HG02610 (cell line): ENCODE measurements at regions not wholly inside any gene's neighbourhood (a gene's known extent, or its start where the extent isn't known, plus 50 kb on each side); places are given as distances from the start of the nearest gene placed in this dataset.
"Not testable (repeated sequence)": the region's sequence is repeated elsewhere in the genome, so short reads cannot be mapped to it uniquely, and the experiment has no call there.

ENCODE experiments used
- ATAC-seq: cut with Tn5 transposase; IDR thresholded peaks from one replicate; pipeline ENCODE4 v1.9.1; 2021; ENCODE audit warnings: mild to moderate bottlenecking, moderate library complexity; ENCODE audit not compliant: unreplicated experiment

DNA sequence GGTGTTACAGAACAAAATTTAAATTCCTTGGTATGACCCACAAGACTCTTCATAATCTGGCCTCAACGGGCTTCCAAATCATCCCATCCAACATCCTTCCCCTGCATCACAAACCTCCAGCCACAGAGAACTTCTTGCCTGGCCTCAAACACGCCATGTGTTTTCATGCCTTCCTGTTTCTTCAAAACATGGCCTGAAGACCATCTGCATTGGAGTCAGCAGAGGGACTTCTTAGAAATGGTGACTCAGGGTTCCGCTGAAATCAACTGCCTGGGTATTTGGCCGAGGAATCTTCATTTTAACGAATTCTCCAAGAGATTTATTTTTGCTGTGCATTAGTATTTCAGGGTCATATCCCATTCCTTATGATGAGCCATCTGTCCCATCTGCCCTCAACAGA is 138.1 kb upstream of the RAP2B start:
- no peak for ATAC-seq

DNA sequence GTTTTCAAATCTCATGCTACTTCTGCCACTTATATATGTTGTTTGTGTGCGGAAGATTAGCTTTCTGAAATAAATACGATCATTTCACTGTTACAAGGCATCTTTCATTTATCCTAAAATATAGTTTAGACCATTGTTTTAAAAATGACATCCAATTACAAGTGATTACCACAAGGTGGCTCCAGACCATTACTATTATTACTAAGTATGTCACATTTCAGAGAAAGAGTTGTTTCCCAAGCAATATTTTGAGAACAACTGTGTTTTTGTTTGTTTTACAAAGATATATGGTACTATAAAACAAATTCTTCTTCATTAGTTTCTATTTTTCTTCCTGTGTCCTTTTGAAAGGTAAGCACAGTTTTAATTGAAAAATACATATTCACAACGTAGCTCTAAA is 136.0 kb upstream of the RAP2B start:
- peak; percentile 50 for ATAC-seq

DNA sequence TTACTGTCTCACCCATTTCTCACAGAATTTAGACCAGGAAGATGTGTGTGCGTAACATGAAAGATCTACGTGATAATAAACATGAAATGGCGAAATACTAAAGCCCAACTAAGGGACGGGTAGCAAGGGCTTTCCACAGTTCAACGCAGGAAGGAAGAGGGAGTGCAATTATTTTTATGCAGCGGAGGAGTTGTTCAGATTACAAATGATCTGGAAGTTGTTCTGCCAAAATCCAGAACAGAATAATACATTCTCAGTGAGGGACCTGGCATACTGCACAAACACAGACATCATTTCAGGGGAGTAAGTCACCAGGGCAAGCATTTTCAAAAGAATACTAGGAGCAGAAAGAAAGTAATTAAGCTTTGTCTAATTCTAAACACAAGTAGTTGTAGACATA is 133.6 kb upstream of the RAP2B start:
- ATAC-seq: no peak

DNA sequence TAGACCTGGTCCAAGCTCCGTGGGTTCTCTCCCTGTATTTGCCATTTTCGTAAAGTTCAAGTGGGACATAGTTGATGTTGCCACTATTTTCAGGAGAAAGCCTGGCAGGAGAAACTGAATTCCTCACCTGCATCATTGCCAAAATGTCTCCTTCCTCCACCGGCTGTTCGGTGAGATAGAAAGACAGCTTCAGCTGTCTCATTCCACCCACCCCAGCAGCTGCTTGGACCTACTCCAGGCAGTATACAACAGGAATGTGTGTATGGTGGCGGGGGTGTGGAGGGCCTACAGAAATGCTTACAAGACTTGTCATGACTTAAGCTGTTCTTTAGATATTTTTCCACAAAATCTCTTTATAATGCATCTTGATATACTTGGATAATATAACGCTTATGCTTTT is 132.7 kb upstream of the RAP2B start:
- ATAC-seq: no peak

DNA sequence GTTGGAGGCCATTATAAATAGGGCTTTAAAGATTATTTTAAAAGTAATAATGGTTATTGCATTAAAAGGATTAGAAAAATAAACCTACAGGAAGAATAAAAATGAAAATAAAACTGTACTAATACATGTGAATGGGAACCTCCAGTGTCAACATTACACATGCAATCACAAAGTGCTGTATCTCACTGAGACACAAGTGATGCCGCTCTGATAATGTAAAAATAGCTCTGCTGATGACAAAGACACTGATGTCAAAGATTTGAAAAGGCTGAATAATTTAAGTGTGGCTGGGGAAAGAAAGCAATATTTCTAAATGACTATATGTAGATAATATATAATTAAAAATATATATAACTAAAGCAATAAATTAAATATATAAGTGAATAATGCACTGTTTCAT is 129.1 kb upstream of the RAP2B start:
- no peak for ATAC-seq

DNA sequence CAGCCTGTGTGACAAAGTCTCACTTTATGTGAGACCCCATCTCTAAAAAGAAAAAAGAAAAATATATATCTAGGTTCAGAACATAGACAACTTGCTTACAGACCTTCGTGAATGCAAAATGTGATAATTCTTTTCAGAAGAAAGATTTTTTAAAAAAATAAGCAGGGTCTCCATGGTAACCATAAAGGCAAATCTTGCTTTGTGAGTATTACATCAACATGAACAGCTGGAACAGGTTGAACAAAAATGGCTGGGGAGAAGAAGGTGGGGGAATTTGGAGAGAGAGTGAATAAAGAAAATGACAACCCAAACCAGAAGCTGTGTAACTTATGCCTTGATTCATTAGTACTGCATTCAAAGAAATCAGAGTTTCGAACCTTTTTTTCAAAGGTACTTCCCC is 125.2 kb upstream of the RAP2B start:
- ATAC-seq: no peak

DNA sequence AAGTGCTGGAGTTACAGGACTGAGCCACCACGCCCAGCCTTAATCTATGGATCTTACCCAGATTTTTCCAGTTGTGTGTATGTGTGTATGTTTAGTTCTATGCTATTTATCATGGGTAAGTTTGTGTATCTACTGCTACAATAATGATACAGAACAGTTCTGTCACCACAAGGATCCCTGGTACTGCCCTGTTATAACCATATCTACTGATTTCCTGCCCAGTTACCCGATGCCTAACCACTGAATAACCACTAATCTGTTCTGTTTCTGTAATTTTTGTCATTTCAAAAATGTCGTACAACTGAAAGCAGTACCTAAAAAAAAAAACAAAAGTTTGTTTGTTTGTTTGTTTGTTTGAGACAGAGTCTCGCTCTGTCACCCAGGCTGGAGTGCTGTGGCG is 123.7 kb upstream of the RAP2B start:
- ATAC-seq: no peak

DNA sequence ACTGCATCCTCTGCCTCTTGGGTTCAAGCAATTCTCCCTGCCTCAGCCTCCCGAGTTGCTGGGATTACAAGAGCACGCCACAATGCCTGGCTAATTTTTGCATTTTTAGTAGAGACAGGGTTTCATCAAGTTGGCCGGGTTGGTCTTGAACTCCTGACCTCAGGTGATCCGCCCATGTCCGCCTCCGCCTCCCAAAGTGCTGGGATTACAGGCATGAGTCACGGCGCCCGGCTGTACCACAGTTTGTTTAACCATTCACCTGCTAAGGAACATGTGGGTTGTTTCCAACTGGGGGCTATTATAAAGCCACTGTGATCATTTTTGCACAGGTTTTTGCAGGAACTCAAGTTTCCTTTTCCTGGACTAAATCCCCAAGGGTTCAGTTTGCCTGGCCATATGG is 123.2 kb upstream of the RAP2B start:
- no peak for ATAC-seq

DNA sequence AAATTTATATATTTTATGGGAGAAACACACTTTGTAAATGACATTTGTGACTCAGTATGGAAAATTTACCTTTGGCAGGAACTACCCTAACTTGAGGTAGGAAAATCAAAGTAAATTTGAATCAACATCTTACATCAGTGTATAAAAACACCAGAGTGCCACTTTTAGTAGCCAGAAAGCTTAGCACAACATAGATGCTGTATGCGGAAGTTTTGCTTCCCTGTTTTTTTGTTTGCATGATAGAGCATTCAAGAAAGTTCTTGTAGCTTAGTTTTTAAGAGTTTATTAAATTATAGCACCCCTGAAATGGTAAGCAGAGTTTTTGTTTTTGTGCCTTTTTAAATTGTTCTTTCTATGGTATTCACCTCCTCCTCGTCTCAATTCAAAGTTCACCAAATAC is 120.8 kb upstream of the RAP2B start:
- no peak for ATAC-seq

DNA sequence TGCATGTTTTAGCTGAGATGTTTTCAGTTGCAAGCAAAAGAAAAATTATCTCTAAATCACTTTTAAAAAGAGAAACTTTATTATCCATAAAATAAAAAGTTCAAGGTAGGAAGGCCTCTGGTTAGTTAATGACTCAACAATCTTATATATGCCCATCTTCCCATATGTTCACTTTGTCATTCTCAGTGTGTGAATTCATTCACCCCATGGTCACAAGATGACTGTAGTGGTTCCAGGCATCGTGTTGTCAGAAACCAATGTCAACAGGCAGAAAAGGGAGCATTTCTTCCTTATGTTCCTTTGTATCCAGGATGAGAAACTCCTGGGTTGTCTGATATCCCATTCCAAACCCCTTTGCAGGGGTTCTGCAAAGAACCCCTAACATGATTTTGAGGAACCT is 119.9 kb upstream of the RAP2B start:
- ATAC-seq: no peak

DNA sequence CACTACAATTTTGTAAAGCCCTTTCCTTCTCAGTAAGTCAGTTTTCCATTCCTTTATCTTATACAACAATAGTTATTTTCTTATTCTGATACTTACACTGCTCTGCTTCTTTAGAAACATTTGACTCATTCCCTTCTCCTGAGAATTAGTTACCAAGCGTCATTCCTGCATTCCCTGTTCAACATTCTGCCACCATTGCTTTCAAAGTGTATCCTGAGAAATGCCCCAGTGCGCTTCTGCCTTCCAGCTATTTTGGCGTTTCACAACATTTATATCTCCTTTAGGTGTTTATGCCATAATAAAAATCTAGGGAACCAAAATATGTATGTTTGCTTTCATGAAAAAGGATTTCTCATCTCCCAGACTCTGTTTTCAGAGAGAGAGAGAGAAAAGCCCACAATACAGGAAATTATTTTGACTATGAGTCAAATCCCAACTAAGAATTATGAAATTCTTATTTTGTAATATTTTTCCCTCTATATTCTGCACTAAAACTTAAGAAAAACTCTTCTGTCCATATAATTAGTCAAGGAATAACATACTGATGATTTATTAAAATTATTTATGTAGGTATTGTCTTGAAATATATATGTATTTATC is 118.2 kb upstream of the RAP2B start:
- no peak for ATAC-seq

DNA sequence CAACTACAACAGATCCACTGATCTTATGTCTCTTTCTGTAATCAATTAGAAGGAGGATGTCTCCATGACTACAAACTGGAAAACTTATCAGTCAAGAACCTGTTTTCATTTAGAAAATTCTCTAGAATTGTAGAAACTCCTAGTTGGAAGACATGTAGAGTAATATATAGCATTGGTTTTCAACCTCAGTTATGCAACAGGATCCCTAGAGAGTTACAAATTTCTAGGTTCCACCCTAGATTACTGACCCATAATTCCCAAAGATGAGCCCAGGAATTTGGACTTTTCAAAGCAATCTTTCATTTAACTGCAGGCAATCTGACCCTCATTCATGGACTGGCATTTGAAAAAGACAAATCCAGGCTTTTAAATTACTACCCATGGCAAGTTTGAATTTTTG is 116.9 kb upstream of the RAP2B start:
- no peak for ATAC-seq

DNA sequence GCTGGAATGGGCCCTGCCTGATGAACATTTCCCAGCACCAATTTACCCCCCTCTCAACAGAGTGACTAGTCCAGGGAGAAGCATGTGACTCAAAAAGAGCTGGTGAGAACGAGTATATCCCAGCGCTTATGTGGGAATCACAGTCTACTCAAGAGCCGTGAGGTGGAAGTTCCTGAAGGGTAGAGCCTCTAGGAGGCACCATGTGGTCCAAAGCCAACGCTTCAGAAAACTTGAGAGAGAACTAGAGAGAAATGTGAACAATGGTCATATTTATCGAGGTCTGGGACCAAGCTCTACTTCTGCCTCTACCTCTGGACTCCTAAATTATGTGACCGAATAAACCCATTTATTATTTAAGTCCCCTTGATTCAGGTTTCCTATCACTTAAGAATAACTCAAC is 111.0 kb upstream of the RAP2B start:
- ATAC-seq: no peak

DNA sequence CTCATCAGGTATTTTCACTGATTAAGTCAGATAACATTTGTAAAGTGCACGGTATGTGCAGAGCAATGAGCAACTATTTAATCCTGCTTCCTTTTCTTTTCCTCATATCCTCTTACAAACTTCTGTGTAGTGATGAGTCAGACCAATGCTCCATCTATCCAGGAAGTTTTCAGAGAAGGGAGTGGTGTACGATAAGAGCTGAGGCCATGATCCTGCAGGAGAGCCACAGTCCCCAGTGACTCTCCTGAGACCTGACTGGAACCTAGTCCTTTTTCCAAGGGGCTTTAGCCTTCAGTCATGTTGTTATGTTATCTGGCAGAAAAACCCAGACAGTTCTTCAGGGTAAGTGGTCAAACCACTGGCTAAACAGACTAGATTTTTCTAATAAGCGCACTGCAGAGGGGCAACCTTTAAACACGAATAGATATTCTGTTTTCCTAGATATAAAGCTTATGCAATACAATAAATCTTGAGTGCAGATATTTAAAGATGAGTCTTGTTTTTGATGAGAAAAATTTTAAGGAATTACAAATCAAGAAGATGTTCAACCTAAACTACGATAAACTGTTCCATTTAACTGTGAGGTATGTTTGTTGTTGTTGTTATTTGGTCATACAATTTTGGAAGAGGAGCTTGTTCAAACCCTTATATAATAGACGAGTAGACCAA is 110.5 kb upstream of the RAP2B start:
- ATAC-seq: no peak

DNA sequence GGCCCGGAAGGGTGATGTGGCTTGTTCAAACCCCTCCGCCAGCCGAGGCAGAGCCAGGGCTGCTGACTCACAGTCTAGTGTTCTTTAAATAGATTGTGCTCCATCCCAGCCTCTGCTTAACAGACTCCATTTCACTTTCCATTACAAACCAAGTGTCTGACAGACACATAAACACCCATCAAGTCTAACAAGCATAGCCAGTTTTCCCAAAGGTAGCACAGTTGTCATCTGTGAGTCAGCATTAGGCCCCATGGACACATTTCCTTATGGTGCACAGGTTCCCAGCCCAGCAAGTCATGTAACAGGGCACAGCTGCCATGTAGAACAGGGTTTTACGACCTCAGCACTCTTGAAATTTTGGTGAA is 109.9 kb upstream of the RAP2B start:
- ATAC-seq: peak; percentile 89

DNA sequence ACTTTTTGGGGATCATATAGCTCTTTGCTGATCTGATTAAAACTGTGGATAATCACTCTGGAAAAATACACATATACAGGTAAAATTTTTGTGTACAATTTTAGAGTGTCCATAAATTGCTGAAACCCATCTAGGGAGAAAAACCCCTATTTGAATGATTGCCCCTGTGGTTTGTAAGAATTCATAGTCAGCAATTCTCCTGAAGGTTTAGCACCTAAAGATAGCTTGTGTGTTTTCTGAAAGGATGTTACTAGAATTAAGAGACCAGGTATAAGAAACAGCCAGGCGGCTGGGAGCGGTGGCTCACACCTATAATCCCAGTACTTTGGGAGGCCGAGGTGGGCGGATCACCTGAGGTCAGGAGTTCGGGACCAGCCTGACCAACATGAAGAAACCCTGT is 106.8 kb upstream of the RAP2B start:
- no peak for ATAC-seq

DNA sequence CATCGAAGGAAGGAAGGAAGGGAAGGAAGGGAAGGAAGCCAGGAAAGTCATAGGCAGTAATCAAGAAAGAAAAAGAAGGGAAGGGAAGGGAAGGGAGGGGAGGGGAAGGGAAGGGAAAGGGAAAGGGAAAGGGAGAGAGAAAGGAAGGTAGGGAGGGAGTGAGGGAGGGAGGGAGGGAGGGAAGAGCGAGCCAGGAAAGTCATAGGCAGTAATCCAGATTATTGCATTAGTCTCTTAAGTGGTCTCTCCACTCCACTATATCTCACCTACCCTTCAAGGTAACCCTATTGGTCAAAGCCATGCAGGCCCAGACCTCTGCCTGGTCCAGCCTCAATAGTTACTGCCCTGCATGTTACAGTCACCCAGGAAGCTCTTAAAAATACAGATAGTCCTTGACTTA is 106.2 kb upstream of the RAP2B start:
- no peak for ATAC-seq

DNA sequence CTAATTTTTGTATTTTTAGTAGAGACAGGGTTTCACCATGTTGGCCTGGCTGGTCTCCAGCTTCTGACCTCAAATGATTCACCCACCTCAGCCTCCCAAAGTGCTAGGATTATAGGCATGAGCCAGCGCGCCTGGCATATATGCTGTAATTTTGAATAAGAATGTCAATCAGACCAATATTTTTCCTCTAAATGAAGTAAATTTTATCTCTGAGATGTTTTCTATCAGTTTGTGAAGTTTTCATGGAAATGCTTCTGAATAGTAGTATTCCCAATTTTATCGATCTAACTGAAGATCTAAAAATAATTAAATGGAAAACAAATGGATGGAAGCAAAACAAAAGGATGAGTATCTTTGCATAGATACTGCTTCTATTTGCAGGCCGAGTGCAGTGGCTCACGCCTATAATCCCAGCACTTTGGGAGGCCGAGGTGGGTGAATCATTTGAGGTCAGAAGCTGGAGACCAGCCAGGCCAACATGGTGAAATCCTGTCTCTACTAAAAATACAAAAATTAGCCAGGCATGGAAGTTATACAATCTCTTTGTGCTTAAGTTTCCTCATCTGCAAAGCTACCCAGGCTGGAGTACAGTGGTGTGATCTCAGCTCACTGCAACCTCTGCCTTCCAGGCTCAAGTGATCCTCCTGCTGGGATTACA is 103.9 kb upstream of the RAP2B start:
- ATAC-seq: not testable (repeated sequence)

DNA sequence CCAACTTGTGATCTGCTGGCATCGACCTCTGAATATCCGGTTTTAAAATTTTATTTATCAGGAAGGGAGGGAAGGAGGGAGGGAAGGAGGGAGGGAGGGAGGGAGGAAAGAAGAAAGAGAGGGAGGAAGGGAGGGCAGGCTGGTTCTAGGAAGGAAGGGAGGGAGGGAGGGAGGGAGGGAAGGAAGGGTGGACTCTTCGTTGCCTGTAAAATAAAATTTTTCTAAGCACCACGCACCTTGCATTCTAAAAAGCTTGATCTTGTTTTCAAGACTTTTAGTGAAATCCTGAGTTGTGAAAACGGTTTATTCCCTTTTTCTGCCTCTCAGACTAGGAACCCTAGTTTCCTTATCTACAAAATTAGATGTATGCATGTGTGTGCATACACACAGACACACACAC is 101.7 kb upstream of the RAP2B start:
- ATAC-seq: no peak

DNA sequence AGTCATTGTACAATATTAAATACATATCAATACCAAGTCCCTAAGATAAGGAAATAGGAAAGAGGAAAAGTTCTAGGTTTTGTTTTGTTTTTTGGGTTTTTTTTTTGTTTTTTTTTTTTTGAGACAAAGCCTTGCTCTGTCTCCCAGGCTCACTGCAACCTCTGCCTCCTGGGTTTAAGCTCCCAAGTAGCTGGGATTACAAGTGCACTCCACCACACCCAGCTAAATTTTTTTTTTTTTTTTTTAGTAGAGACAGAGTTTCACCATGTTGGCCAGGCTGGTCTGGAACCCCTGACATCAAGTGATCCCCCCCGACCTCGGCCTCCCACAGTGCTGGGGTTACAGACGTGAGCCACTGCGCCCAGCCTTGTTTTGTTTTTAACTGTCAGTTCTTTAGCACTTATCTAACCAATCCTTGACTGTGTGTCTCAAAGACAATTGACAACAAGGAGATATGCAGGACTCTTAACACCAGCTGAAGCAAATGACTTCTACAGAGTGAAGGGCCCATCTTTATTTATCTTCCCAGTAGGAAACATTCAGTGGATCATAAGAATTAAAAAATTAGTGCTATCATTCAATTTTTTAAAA is 100.0 kb upstream of the RAP2B start:
- no peak for ATAC-seq

DNA sequence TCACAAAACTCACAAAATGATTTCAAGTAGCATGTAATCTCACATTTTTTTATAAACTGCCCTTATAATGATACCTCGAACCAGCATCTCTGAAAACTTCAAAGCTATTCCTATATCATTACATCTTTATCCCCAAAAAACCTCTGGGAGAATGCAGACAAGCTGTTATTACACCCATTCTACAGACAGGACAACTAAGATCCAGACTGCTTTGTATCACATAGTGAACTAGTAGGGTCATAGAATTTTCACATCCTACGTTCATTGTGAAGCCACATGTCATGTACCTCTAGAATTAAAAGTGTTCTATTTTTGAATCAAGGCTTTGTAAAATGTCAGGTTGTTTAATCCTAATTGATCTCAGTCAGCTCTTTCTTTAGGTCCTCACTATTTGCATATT is 98.7 kb upstream of the RAP2B start:
- ATAC-seq: no peak

DNA sequence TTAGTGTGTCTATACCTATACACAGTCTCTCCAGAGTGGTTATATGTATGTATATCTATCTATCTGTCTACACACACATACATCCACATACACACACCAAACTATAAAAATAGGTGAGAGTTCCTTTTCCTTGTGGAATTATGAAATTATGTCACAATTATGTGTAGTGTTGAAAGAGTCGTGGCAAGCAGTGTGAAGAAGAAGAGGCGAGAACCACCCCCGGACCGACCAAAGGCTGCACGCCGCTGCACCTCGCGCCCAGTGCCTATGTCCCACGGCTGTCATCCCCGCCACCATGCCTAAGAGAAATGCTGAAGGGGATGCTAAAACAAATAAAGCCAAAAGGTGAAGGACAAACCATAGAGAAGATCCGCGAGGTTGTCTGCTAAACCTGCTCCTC is 95.0 kb upstream of the RAP2B start:
- ATAC-seq: no peak
